Karpas-422 (cell line): ENCODE measurements at regions not wholly inside any gene's neighbourhood (a gene's known extent, or its start where the extent isn't known, plus 50 kb on each side); places are given as distances from the start of the nearest gene placed in this dataset.

Source experiments
- DNase-seq: peaks from one replicate; pipeline ENCODE4 v3.0.0-alpha.2; 2015
- H2AFZ ChIP-seq: fragments of 200-600 bp; sonication (generic); 2 replicates; pipeline ENCODE4 v1.6.1; 2014; ENCODE audit warnings: antibody characterized with exemption, low read length, mixed read lengths
- H3K27ac ChIP-seq: fragments of 200-600 bp; sonication (generic); 2 replicates; pipeline ENCODE4 v1.5.1; 2014; ENCODE audit warnings: mild to moderate bottlenecking, low read length, moderate library complexity
- H3K27me3 ChIP-seq: fragments of 200-600 bp; sonication (generic); 2 replicates; pipeline ENCODE4 v1.6.1; 2014; ENCODE audit warnings: low read length, mixed read lengths
- H3K36me3 ChIP-seq: fragments of 200-600 bp; sonication (generic); 2 replicates; pipeline ENCODE4 v1.6.1; 2014; ENCODE audit warnings: low read length, mixed read lengths; ENCODE audit not compliant: insufficient read depth
- H3K4me1 ChIP-seq: fragments of 200-600 bp; sonication (generic); 2 replicates; pipeline ENCODE4 v1.6.1; 2014; ENCODE audit warnings: mild to moderate bottlenecking, low read length, mixed read lengths
- H3K4me2 ChIP-seq: fragments of 200-600 bp; sonication (generic); 2 replicates; pipeline ENCODE4 v1.6.1; 2014; ENCODE audit warnings: low read length, low read depth, mild to moderate bottlenecking; ENCODE audit not compliant: poor library complexity, severe bottlenecking
- H3K4me3 ChIP-seq: fragments of 200-600 bp; sonication (generic); 2 replicates; pipeline ENCODE4 v1.5.1; 2014; ENCODE audit warnings: mild to moderate bottlenecking, antibody characterized with exemption, low read length, mixed read lengths
- H3K79me2 ChIP-seq: fragments of 200-600 bp; sonication (generic); 2 replicates; pipeline ENCODE4 v1.6.1; 2014; ENCODE audit warnings: mild to moderate bottlenecking, low read length, mixed read lengths
- H3K9ac ChIP-seq: fragments of 200-600 bp; sonication (generic); 2 replicates; pipeline ENCODE4 v1.6.0; 2014; ENCODE audit warnings: low read length
- H3K9me2 ChIP-seq: fragments of 200-600 bp; sonication (generic), shearing (Covaris generic); replicated peaks from 2 replicates; pipeline ENCODE4 v1.6.0; 2014; ENCODE audit warnings: mild to moderate bottlenecking, low read length, moderate library complexity; ENCODE audit not compliant: insufficient read depth
- H3K9me3 ChIP-seq: fragments of 300-700, 200-600 bp; sonication (generic); 2 replicates; pipeline ENCODE4 v1.6.1; 2014; ENCODE audit warnings: low read length, mixed read lengths
- H4K20me1 ChIP-seq: fragments of 200-600 bp; sonication (generic); 2 replicates; pipeline ENCODE4 v1.6.1; 2014; ENCODE audit warnings: mild to moderate bottlenecking, antibody characterized with exemption, low read length, low read depth; ENCODE audit not compliant: insufficient read depth

DNA sequence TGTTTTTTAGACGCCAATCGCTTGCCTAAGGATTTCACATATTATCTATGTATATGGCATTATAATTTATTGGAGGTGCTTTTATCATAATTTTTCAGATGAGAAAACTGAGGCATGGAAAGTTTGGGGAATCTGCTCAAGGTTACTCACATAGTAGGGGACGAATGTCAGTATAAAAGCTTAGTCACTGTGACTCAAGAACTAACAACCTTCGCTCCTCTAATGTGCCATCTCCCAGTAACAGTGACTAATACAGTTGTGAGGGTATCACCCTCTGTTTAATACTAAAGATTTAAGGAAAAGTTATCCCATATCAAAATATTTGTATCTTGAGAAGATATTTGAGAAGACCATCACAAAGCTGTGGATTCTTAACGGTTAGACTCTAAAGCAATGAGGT lies 353.1 kb upstream of the SPOCK3 start:
- DNase-seq: no peak
- no peak overlapping the region for H3K4me2 ChIP-seq
- H3K27ac ChIP-seq: no peak overlapping the region
- H4K20me1 ChIP-seq: no peaks in the 10 kb centered on the region
- H3K9me3 ChIP-seq: no peaks in the 10 kb centered on the region
- no peak overlapping the region for H3K4me3 ChIP-seq
- H3K9me2 ChIP-seq: no peaks in the 10 kb centered on the region
- no peaks in the 10 kb centered on the region for H3K4me1 ChIP-seq
- H2AFZ ChIP-seq: no peak overlapping the region
- H3K36me3 ChIP-seq: no peaks in the 10 kb centered on the region
- H3K27me3 ChIP-seq: no peaks in the 10 kb centered on the region
- no peaks in the 10 kb centered on the region for H3K79me2 ChIP-seq
- H3K9ac ChIP-seq: no peak overlapping the region

DNA sequence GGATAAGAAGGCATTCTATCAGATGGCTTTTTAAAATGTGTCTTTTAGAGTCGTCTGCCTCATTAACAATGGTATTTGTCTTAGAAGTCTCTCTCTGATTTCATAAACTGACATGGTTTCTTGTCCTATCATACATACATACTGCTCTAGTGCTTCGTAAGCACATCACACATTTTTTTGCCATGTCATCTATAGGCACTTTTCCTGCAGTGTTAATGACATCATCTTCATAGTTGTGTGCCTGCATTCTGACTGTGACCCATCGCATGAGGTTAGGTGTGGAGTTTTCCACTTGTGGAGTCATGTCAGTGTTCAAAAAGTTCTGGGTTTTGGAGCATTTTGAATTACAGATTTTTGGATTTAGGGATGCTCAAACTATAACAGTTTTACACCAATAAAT lies 361.6 kb upstream of the SPOCK3 start:
- no peak for DNase-seq
- Histone ChIP-seq H4K20me1 (no peaks in the 10 kb centered on the region), H2AFZ (no peak overlapping the region), H3K9me3 (no peaks in the 10 kb centered on the region), H3K9ac (no peak overlapping the region), H3K36me3 (no peaks in the 10 kb centered on the region), H3K4me2 (no peak overlapping the region), H3K4me3 (no peak overlapping the region), H3K27me3 (no peaks in the 10 kb centered on the region), H3K79me2 (no peaks in the 10 kb centered on the region), H3K27ac (no peak overlapping the region), H3K4me1 (no peaks in the 10 kb centered on the region), H3K9me2 (no peaks in the 10 kb centered on the region)

DNA sequence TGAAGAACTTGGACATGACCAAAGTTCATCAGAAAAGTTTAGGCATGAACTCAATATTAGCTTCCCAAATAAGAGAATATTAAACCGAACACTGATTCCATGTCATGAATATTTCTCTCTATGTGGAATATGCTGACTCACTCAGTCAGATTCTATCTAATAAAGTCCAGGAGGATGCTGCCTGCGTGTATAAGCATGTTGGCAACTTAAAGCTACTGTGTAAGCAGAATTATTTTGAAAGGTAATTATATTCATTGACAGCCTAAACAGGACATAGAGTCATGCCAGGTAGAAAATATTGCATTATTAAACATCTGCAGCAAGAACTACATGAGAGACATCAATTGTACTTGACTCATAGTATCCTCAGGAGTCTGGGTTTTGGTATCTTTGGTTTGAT lies 367.9 kb upstream of the SPOCK3 start:
- no peak for DNase-seq
- H3K4me1 ChIP-seq: no peaks in the 10 kb centered on the region

DNA sequence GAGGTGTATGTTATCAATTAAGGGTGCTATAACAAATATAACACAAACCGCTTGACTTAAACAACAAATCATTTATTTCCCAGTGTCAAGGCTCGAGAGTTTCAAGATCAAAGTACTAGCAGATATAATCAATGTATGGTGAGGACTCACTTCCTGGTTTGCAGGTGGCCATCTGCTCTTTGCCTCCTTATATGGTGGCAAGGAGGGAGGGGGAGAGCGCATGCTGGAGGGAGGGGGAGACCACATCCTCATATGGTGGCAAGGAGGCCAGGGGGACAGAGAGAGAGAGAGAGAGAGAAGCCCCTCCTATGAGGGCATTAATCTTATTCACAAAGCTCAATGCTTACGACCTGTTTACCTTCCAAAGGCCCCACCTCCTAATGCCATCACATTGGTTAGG lies 372.3 kb upstream of the SPOCK3 start:
- Histone ChIP-seq H3K9me3 (no peaks in the 10 kb centered on the region), H3K27ac (no peak overlapping the region), H3K4me1 (no peaks in the 10 kb centered on the region), H3K9ac (no peak overlapping the region), H3K79me2 (no peaks in the 10 kb centered on the region), H3K9me2 (no peaks in the 10 kb centered on the region), H4K20me1 (no peaks in the 10 kb centered on the region), H3K4me3 (no peak overlapping the region), H3K36me3 (no peaks in the 10 kb centered on the region), H2AFZ (no peak overlapping the region), H3K4me2 (no peak overlapping the region), H3K27me3 (no peaks in the 10 kb centered on the region)
- no peak for DNase-seq

More for the DNA sequence above, 367.9 kb upstream of the SPOCK3 start:
- no peak overlapping the region for H3K4me2 ChIP-seq
- H3K27ac ChIP-seq: no peak overlapping the region
- H3K36me3 ChIP-seq: no peaks in the 10 kb centered on the region
- no peaks in the 10 kb centered on the region for H3K9me3 ChIP-seq
- H4K20me1 ChIP-seq: no peaks in the 10 kb centered on the region
- H3K27me3 ChIP-seq: no peaks in the 10 kb centered on the region
- no peak overlapping the region for H3K9ac ChIP-seq
- no peak overlapping the region for H3K4me3 ChIP-seq
- no peaks in the 10 kb centered on the region for H3K79me2 ChIP-seq
- no peak overlapping the region for H2AFZ ChIP-seq
- H3K9me2 ChIP-seq: no peaks in the 10 kb centered on the region

DNA sequence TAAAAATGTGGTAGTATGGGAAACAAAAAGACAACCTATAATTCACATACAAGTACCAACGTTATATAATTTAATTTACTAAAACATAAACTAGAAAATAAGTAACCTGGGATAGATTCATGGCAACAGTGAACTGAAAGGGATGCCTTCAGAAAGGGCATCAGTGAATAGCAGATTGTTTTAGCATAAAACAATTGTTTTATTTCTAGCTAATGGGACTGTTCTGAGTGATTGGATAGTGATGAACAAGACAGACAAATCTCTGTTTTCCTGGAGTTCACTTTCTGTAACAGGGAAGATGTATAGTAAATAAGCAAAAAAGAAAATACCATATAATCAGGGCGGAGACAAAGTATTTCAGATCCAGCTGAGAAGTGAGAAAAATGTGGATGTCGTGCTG lies 379.1 kb upstream of the SPOCK3 start:
- H3K27me3 ChIP-seq: no peaks in the 10 kb centered on the region
- no peaks in the 10 kb centered on the region for H4K20me1 ChIP-seq
- no peaks in the 10 kb centered on the region for H3K36me3 ChIP-seq
- H3K27ac ChIP-seq: no peak overlapping the region
- H3K9me3 ChIP-seq: no peaks in the 10 kb centered on the region
- no peak overlapping the region for H2AFZ ChIP-seq
- DNase-seq: no peak
- no peak overlapping the region for H3K4me2 ChIP-seq
- H3K79me2 ChIP-seq: no peaks in the 10 kb centered on the region
- no peak overlapping the region for H3K9ac ChIP-seq
- no peaks in the 10 kb centered on the region for H3K4me1 ChIP-seq
- no peak overlapping the region for H3K4me3 ChIP-seq
- H3K9me2 ChIP-seq: no peaks in the 10 kb centered on the region

DNA sequence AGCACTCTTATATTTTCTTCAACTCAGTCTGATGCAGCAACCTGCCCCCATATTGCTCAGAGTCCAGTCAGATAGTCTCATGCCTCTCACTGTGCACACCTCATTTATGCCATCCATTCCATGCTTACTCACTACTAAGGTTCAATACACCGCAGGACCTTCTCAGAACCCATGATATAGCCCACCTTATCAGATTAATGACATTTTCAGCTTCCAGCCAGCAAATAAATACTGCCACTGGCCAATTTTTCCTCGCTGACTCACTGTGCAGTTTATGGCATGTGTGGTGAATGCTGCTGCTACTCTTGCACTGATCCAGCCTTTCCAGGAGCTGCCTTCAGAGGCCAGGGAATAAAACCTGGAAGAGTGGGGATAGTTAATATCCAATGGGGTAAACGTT lies 380.6 kb upstream of the SPOCK3 start:
- H3K4me2 ChIP-seq: no peak overlapping the region
- H3K79me2 ChIP-seq: no peaks in the 10 kb centered on the region
- no peaks in the 10 kb centered on the region for H3K9me3 ChIP-seq
- no peak overlapping the region for H3K27ac ChIP-seq
- H3K9ac ChIP-seq: no peak overlapping the region
- H3K4me3 ChIP-seq: no peak overlapping the region
- H3K36me3 ChIP-seq: no peaks in the 10 kb centered on the region
- H4K20me1 ChIP-seq: no peaks in the 10 kb centered on the region
- no peaks in the 10 kb centered on the region for H3K9me2 ChIP-seq
- no peaks in the 10 kb centered on the region for H3K27me3 ChIP-seq
- no peak overlapping the region for H2AFZ ChIP-seq
- H3K4me1 ChIP-seq: no peaks in the 10 kb centered on the region
- no peak for DNase-seq

DNA sequence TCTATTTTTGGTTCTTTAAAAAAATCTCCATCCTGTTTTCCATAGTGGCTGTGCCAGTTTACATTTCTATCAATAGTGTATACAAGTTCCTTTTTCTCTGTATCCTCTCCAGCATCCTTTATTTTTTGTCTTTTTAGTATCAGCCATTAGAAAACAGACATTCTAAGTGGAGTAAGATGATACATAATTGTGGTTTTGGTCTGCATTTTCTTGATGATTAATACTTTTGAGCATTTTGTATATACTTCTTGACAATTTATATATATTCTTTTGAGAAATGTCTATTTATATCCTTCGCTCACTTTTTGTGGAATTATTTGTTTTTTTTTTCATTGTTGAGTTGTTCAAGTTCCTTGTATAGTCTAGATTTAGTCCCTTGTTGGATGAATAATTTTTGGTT lies 382.2 kb upstream of the SPOCK3 start:
- Histone ChIP-seq H4K20me1 (no peaks in the 10 kb centered on the region), H3K79me2 (no peaks in the 10 kb centered on the region), H3K36me3 (no peaks in the 10 kb centered on the region), H3K4me1 (no peaks in the 10 kb centered on the region), H2AFZ (no peak overlapping the region), H3K9me2 (no peaks in the 10 kb centered on the region), H3K4me2 (no peak overlapping the region), H3K9ac (no peak overlapping the region), H3K27ac (no peak overlapping the region), H3K27me3 (no peaks in the 10 kb centered on the region), H3K9me3 (no peaks in the 10 kb centered on the region), H3K4me3 (no peak overlapping the region)
- no peak for DNase-seq

DNA sequence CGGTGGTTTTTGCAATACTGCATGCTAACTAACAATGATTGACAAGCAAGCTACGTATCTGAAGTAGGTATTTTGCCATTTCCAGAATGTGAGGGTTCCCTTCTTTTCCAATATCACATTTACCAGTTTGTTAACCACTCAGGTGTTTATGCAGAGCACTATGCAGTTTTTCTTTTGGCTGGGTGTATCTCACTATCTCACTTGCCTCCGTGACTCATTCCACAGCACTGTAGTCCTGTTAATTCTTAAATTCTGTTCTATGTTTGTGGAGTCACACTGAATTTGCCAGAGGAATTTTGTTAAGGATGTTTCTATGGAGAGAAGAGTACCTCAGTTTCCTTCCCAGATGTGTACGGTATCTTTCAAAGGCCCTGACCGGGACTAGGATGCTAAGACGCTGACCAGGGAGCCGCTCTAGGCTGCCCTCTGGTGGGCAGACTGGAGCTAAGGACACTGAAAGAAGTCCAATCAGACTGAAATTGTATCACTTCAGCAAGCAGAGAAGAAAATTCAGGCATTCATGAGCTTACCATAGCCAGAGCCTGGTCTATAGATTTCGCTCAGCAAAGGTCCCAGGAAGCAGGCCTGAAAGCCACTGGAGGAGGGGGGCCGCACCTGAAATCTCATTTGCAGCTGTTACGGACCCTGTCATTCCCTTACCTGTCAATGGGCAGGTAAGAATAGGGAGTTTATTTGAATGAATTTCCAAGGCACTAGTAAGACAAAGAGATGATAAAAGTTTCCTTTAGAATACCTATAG lies 388.4 kb upstream of the SPOCK3 start:
- Histone ChIP-seq H3K4me1 (no peaks in the 10 kb centered on the region), H3K79me2 (no peaks in the 10 kb centered on the region), H4K20me1 (no peaks in the 10 kb centered on the region), H2AFZ (no peak overlapping the region), H3K9me2 (no peaks in the 10 kb centered on the region), H3K27ac (no peak overlapping the region), H3K4me2 (no peak overlapping the region), H3K9ac (no peak overlapping the region), H3K4me3 (no peak overlapping the region), H3K27me3 (no peaks in the 10 kb centered on the region), H3K36me3 (no peaks in the 10 kb centered on the region), H3K9me3 (no peaks in the 10 kb centered on the region)
- DNase-seq: peak; percentile 63

DNA sequence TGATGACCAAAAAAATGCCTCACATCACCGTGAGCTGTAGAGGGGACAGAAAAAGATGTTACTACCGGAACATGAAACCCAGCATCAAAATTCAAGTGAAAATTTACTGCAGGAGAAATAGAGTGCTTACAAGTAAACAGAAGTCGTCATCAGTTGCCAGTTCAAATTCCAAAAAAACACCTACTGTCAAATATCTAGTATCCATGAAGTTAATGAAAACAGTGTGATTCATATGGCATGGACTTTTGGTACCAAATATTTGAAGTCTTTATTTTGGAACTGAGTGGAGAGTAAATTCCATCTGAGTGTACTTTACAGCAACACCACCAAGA lies 388.9 kb upstream of the SPOCK3 start:
- Histone ChIP-seq H3K4me3 (no peak overlapping the region), H3K9ac (no peak overlapping the region), H4K20me1 (no peaks in the 10 kb centered on the region), H3K27me3 (no peaks in the 10 kb centered on the region), H3K36me3 (no peaks in the 10 kb centered on the region), H3K27ac (no peak overlapping the region), H3K79me2 (no peaks in the 10 kb centered on the region), H3K9me2 (no peaks in the 10 kb centered on the region), H3K4me1 (no peaks in the 10 kb centered on the region), H3K9me3 (no peaks in the 10 kb centered on the region), H2AFZ (no peak overlapping the region), H3K4me2 (no peak overlapping the region)
- no peak for DNase-seq
